BLaER1 (cell line): ENCODE measurements at regions not wholly inside any gene's neighbourhood (a gene's known extent, or its start where the extent isn't known, plus 50 kb on each side); places are given as distances from the start of the nearest gene placed in this dataset.

Source experiments
- H3K27ac ChIP-seq: shearing (Covaris generic); formaldehyde crosslinking; 2 replicates; pipeline ENCODE4 v1.8.1; 2022
- H3K27me3 ChIP-seq: shearing (Covaris generic); formaldehyde crosslinking; 2 replicates; pipeline ENCODE4 v1.8.1; 2022
- H3K36me3 ChIP-seq: shearing (Covaris generic); formaldehyde crosslinking; 2 replicates; pipeline ENCODE4 v1.8.1; 2022
- H3K4me1 ChIP-seq: shearing (Covaris generic); formaldehyde crosslinking; 2 replicates; pipeline ENCODE4 v1.8.1; 2022
- H3K4me2 ChIP-seq: shearing (Covaris generic); formaldehyde crosslinking; 2 replicates; pipeline ENCODE4 v1.8.1; 2022
- H3K4me3 ChIP-seq: shearing (Covaris generic); formaldehyde crosslinking; 2 replicates; pipeline ENCODE4 v1.8.1; 2022
- H3K9ac ChIP-seq: shearing (Covaris generic); formaldehyde crosslinking; 2 replicates; pipeline ENCODE4 v1.8.1; 2022
- H3K9me3 ChIP-seq: shearing (Covaris generic); formaldehyde crosslinking; 2 replicates; pipeline ENCODE4 v1.8.1; 2022
- H4K20me1 ChIP-seq: shearing (Covaris generic); formaldehyde crosslinking; 2 replicates; pipeline ENCODE4 v1.8.1; 2022
- Cebpa-rat ChIP-seq: shearing (Covaris generic); IDR thresholded peaks from 2 replicates; pipeline ENCODE4 v1.8.1; 2022

DNA sequence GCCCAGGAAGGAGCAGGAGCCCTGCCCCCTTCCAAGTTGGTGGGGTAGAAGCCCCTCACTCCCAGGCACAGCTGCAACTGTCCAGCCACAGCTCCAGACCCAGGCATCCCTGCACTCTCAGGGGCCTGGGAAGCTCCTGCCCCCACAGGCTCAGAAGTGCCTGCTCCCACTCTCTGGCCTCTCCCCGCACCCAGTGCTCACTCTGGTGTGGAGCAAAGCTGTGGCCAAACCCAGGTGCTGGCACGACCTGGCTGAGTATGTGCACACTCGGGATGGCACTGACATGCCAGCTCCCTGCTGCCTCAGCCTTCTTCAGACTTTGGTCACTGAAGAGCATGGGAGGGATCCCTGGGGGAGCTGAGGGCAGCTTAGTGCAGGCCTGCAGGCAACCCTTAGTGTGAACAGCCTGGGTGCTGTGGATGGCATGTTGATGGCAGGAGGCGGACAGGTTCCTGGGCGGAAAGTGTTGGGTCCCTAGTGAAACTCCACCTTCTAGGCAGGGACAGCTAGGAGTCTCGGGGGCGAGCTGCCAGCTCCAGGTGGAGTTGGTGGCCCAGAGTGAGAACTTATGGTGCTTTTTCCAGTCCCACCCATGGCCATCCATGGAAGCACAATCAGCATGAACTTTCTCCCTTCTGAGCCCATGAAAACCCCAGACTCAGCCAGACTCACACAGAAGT lies 489.2 kb upstream of the ROBO2 start:
- Histone ChIP-seq H3K9ac (no peak overlapping the region), H3K27me3 (no peaks in the 10 kb centered on the region), H3K36me3 (peaks cover 18% of the 10 kb centered on the region), H3K4me1 (peaks cover 21% of the 10 kb centered on the region), H3K4me2 (no peak overlapping the region), H3K27ac (no peak overlapping the region), H3K4me3 (peak overlapping the region; percentile 0; the same call in 1 of the 2 replicates), H4K20me1 (no peaks in the 10 kb centered on the region), H3K9me3 (peaks cover 60% of the 10 kb centered on the region)
- TF ChIP-seq Cebpa-rat: no peak

DNA sequence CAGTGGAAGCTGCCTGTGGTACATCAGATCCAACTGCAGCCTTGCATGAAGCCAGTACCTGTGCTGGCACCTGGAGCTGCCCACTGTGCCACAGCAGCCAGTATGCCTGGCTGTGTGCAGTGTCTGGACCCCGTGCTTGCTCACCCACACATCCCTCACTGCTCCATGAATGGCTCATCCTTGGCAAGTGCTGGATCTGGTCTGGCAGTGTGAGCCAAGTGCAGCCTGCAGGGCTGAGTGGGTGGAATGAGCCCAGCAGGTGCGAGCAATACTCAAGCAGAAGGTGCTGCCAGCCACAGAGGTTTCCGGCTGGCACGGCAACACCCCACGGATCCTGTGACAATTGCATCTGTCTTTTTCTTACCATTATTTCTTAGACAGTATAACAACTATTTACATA lies 488.2 kb upstream of the ROBO2 start:
- H3K36me3 ChIP-seq: peaks cover 18% of the 10 kb centered on the region
- peak overlapping the region; percentile 0; the same call in 1 of the 2 replicates for H3K4me3 ChIP-seq
- no peak overlapping the region for H3K9ac ChIP-seq
- H4K20me1 ChIP-seq: no peaks in the 10 kb centered on the region
- H3K4me1 ChIP-seq: peaks cover 28% of the 10 kb centered on the region
- no peak overlapping the region for H3K4me2 ChIP-seq
- no peaks in the 10 kb centered on the region for H3K27me3 ChIP-seq
- H3K27ac ChIP-seq: no peak overlapping the region
- TF ChIP-seq Cebpa-rat: no peak
- peaks cover 66% of the 10 kb centered on the region for H3K9me3 ChIP-seq

DNA sequence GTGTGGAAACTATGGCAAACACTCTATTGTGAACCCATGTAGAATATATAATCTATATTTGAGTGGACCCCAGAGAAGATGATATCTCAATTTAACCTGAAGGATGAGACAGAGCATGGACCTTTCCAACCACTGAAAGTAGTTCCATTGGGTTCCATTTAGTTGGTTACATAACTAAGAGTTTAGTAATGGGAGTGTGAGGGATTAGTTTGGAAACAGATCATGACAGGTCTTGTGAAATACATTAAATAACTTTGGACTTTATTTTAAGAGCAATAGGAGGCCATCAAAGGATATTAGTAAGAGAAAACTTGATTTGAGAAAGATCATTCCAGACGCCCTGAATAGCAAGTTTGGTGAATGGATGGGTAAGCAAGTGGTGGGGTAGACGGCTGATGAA lies 487.2 kb upstream of the ROBO2 start:
- no peak for TF ChIP-seq Cebpa-rat
- no peaks in the 10 kb centered on the region for H3K27me3 ChIP-seq
- H3K36me3 ChIP-seq: peaks cover 18% of the 10 kb centered on the region
- no peaks in the 10 kb centered on the region for H4K20me1 ChIP-seq
- no peak overlapping the region for H3K4me3 ChIP-seq
- H3K9ac ChIP-seq: no peak overlapping the region
- no peak overlapping the region for H3K4me2 ChIP-seq
- no peak overlapping the region for H3K27ac ChIP-seq
- H3K9me3 ChIP-seq: peaks cover 72% of the 10 kb centered on the region
- H3K4me1 ChIP-seq: peaks cover 28% of the 10 kb centered on the region

DNA sequence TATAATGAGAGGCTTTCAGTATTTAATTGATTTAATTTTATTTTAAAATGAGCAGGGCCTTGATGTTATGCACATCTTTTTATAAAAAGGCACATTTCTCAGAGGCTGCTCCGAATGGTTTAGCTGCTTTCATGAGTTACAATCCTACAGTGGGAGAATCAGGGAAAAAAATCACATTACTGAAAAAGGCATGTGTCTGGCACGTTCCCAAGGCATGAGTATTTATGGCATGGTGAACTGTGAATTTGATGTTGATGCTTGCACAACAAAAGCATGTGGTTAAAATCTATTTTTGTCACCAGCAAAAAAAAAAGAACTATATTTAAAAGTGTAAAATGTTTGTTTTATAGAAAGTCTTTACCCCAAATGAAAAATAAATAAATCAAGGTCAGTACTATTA lies 485.2 kb upstream of the ROBO2 start:
- Histone ChIP-seq H3K4me1 (peaks cover 28% of the 10 kb centered on the region), H3K4me2 (peak overlapping the region; percentile 56), H3K4me3 (no peak overlapping the region), H4K20me1 (no peaks in the 10 kb centered on the region), H3K27me3 (no peaks in the 10 kb centered on the region), H3K27ac (peak overlapping the region; percentile 72), H3K9me3 (peaks cover 72% of the 10 kb centered on the region), H3K36me3 (peaks cover 18% of the 10 kb centered on the region), H3K9ac (no peak overlapping the region)
- no peak for TF ChIP-seq Cebpa-rat

DNA sequence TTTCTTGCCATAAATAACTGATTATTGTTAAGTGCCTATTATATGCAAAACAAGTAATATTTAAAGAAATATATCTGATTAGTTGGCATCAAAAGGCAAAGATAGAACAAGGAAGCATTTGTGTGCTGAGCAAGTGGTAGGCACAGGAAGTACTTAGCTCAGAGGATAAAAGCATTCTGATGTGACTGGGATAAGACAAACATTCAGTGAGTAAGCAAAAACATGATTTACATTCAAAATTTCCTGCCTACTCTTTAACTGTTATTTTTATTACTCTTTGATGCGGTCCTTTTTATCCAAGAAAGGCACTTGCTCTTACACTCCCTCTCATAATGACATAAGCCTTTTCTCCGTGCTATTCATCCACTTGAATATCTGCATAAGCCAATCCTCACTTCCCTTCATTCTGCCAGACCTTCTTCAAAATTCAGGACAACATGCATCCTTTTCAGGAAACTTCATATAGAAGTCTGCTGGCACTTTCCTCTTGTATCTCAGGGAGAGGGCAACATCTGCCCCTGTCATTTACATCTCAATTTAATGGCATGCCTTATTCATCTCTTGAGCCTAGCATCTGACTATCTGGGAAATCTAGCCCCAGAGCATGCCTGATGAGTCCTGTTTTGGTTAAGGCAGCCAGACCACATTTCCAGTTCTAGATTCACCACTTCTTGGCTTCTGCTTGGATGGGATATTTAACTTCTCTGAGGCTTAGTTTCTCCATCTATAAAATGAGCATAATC lies 478.2 kb upstream of the ROBO2 start:
- H3K9me3 ChIP-seq: peaks cover 60% of the 10 kb centered on the region
- H3K27me3 ChIP-seq: no peaks in the 10 kb centered on the region
- H3K4me3 ChIP-seq: no peak overlapping the region
- peaks cover 8% of the 10 kb centered on the region; the same call in 1 of the 2 replicates for H3K36me3 ChIP-seq
- peak overlapping the region; percentile 11; the same call in 1 of the 2 replicates for H3K4me2 ChIP-seq
- TF ChIP-seq Cebpa-rat: no peak
- peaks cover 37% of the 10 kb centered on the region for H3K4me1 ChIP-seq
- H4K20me1 ChIP-seq: no peaks in the 10 kb centered on the region
- peak overlapping the region; percentile 55 for H3K27ac ChIP-seq
- H3K9ac ChIP-seq: no peak overlapping the region

DNA sequence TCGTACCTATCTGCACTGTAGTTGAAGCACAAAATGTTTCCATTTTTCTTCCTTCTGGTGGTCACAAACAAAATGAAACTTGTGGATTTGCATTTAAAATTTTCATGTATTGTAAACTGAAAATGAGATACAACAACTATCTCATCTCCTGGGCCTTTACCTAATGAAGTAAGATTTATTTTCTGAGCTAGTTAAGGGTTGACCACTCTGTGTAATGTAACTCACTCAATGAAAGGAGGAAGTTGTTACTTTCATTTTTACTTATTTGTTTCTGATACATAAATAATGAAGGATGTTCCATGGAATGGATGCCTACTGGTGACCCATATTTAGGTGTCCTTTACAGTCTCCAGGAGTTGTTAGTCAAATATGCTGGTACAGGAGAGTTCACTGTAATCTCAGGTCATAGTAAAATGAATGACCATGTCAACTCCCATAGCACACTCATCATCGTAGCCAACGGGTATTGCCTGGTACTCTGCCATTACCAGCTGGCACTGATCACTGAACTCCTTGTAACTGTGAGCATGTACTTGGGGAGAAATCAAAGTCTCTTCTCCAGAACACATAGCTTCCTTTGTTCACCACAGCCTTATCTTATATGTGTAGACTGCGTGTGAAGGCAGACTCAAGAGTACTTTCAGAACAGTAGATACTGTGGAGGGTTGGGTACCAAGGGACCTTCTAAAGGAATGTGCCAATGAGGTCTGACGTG lies 474.2 kb upstream of the ROBO2 start:
- peak overlapping the region; percentile 61 for H3K27ac ChIP-seq
- H4K20me1 ChIP-seq: no peaks in the 10 kb centered on the region
- H3K27me3 ChIP-seq: no peaks in the 10 kb centered on the region
- peaks cover 62% of the 10 kb centered on the region for H3K4me1 ChIP-seq
- peak overlapping the region; percentile 42 for H3K4me2 ChIP-seq
- no peak overlapping the region for H3K4me3 ChIP-seq
- no peak for TF ChIP-seq Cebpa-rat
- peaks cover 13% of the 10 kb centered on the region; the same call in 1 of the 2 replicates for H3K36me3 ChIP-seq
- peaks cover 52% of the 10 kb centered on the region for H3K9me3 ChIP-seq
- 0 out of 2 replicates have a peak overlapping the region, but pooled peaks have one; percentile 2 for H3K9ac ChIP-seq

DNA sequence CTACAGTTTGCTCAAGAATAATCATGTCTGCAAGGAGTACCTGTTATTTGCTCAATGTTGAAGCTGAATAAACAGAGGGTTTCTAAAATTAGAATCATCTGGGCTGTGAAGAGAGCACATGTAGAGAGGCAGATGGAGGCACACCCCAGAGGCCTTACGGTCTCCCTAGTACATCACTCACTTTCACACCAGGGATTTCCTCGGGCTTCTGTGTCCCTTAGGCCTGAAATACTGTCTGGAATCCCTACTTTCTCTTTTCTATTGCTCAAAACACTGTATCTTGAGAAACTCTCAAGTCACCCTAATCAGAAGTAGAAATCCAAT lies 473.7 kb upstream of the ROBO2 start:
- Histone ChIP-seq H3K4me3 (no peak overlapping the region), H3K4me2 (peak overlapping the region; percentile 42), H3K9me3 (peaks cover 52% of the 10 kb centered on the region), H3K27me3 (no peaks in the 10 kb centered on the region), H3K9ac (0 out of 2 replicates have a peak overlapping the region, but pooled peaks have one; percentile 2), H3K36me3 (peaks cover 13% of the 10 kb centered on the region; the same call in 1 of the 2 replicates), H4K20me1 (no peaks in the 10 kb centered on the region), H3K4me1 (peaks cover 65% of the 10 kb centered on the region), H3K27ac (peak overlapping the region; percentile 61)
- no peak for TF ChIP-seq Cebpa-rat

DNA sequence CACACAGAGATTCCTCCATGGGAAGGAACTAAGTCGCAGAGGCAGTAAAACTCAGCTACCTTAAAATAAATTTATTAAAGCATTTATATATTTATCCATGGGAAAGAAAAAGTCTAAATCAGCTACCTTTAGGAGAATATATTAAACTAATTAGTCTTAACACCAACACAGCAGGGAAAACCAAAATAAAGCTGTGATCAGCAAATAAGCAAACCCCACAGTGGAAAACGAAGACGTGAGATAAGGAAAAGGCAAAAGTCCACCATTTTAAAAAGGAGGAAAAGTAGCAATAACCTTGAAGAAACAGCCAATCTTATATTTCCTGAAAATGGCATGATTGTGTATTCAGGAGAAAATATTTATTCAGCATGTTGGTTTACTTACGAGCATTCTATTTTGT lies 473.0 kb upstream of the ROBO2 start:
- peaks cover 60% of the 10 kb centered on the region for H3K4me1 ChIP-seq
- no peak for TF ChIP-seq Cebpa-rat
- H3K9ac ChIP-seq: no peak overlapping the region
- H3K4me3 ChIP-seq: no peak overlapping the region
- no peaks in the 10 kb centered on the region for H3K27me3 ChIP-seq
- H3K4me2 ChIP-seq: peak overlapping the region; percentile 42
- no peaks in the 10 kb centered on the region for H4K20me1 ChIP-seq
- peak overlapping the region; percentile 61 for H3K27ac ChIP-seq
- H3K9me3 ChIP-seq: peaks cover 46% of the 10 kb centered on the region
- H3K36me3 ChIP-seq: peaks cover 13% of the 10 kb centered on the region; the same call in 1 of the 2 replicates

DNA sequence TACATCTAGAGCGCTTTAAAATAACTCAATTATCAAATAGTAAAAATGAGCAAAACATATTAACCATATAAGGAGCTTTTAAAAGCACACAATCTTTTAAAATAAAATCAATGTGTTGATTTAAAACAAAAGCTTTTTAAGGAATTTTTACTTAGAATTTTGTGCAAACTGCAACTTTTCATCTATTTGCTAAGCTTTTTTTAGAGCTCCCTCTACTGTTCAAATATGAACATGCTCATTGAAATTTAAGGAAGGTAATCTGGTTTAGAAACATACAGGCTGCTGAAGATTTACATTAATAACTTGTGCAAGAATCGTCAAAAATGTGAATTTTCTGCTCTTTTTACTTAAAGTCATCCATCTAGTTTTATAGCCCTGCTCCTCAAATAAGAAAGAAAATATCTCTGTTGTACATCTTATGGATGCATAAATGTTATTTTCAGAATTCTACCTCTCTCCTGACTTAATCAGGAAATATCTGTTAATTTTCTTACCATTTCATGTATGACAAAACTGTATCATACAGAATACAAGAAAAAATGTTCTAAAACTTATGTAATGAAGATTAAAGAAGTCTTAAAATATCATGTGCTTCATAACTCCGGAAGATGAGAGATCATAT lies 469.4 kb upstream of the ROBO2 start:
- no peaks in the 10 kb centered on the region for H3K27me3 ChIP-seq
- peaks cover 37% of the 10 kb centered on the region; the same call in 1 of the 2 replicates for H3K9me3 ChIP-seq
- H3K4me2 ChIP-seq: no peak overlapping the region
- H3K9ac ChIP-seq: no peak overlapping the region
- H3K27ac ChIP-seq: peak overlapping the region; percentile 72
- H3K4me3 ChIP-seq: no peak overlapping the region
- peaks cover 58% of the 10 kb centered on the region for H3K4me1 ChIP-seq
- H4K20me1 ChIP-seq: no peaks in the 10 kb centered on the region
- peaks cover 5% of the 10 kb centered on the region; the same call in 1 of the 2 replicates for H3K36me3 ChIP-seq
- TF ChIP-seq Cebpa-rat: no peak
